HFF-Myc (cell line): ENCODE measurements at regions not wholly inside any gene's neighbourhood (a gene's known extent, or its start where the extent isn't known, plus 50 kb on each side); places are given as distances from the start of the nearest gene placed in this dataset.
"Not testable (repeated sequence)": the region's sequence is repeated elsewhere in the genome, so short reads cannot be mapped to it uniquely, and the experiment has no call there.

Source experiments
- DNase-seq: peaks from one replicate; pipeline ENCODE4 v3.0.0-alpha.2; 2011; ENCODE audit warnings: low read depth; ENCODE audit errors: extremely low read depth
- H3K4me3 ChIP-seq: replicated peaks from 2 replicates; pipeline ENCODE4 v1.5.1; 2011; ENCODE audit warnings: low read depth, mild to moderate bottlenecking, control low read depth, low read length
- TF ChIP-seq, protein P1 (sequence below): IDR thresholded peaks from 2 replicates; pipeline ENCODE4 v1.5.1; 2012; ENCODE audit warnings: mild to moderate bottlenecking, low read depth, low read length, control low read depth; ENCODE audit errors: missing control alignments

DNA sequence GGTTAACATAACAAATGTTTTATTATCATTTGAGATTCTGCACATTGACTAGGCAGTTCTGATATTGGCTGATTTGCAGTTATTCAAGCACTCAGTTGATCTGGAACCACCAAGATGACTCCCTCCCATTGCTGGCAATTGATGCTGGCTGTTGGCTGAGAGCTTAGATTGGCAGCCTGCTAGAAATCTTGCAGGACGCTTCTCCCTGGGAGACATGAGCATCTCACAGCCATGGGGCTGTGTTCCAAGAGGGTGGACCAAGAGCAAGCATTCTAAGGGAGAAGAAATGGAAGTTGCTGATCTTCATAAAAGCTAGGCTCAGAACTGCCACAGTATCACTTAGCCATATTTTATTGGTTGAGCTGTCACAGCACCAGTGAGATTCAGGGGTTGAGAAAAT lies 233.4 kb upstream of the ID4 start:
- H3K4me3 ChIP-seq: no peak overlapping the region
- no peak for DNase-seq
- TF ChIP-seq, protein P1, sequence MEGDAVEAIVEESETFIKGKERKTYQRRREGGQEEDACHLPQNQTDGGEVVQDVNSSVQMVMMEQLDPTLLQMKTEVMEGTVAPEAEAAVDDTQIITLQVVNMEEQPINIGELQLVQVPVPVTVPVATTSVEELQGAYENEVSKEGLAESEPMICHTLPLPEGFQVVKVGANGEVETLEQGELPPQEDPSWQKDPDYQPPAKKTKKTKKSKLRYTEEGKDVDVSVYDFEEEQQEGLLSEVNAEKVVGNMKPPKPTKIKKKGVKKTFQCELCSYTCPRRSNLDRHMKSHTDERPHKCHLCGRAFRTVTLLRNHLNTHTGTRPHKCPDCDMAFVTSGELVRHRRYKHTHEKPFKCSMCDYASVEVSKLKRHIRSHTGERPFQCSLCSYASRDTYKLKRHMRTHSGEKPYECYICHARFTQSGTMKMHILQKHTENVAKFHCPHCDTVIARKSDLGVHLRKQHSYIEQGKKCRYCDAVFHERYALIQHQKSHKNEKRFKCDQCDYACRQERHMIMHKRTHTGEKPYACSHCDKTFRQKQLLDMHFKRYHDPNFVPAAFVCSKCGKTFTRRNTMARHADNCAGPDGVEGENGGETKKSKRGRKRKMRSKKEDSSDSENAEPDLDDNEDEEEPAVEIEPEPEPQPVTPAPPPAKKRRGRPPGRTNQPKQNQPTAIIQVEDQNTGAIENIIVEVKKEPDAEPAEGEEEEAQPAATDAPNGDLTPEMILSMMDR: no peak

GRCh38 chr6:19605624-19606023 lies 231.5 kb upstream of the ID4 start:
- TF ChIP-seq, protein P1: no peak
- no peak for DNase-seq
- no peak overlapping the region for H3K4me3 ChIP-seq

DNA sequence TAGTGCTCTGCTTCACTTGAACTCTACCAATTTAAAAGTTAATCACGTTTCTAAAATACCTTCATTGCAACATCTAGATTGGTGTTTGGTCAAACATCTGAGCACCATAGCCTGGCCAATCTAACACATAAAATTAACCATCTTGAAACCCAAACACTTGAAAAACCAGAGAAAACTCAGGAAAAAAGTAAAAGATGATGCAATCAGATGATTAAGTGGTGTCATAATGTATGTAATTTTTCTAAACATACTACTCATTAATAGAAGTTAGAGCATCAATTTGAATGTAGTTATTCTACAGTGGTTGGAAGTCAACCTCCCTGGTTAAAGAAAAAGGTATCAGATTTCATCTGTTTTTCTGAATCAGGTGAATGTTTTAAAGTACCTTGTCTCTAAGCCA lies 228.6 kb upstream of the ID4 start:
- TF ChIP-seq, protein P1: no peak
- no peak overlapping the region for H3K4me3 ChIP-seq
- DNase-seq: no peak

- TF ChIP-seq, protein P1: no peak
Observed at GRCh38 chr6:19609972-19610641, 227.1 kb upstream of the ID4 start.

DNA sequence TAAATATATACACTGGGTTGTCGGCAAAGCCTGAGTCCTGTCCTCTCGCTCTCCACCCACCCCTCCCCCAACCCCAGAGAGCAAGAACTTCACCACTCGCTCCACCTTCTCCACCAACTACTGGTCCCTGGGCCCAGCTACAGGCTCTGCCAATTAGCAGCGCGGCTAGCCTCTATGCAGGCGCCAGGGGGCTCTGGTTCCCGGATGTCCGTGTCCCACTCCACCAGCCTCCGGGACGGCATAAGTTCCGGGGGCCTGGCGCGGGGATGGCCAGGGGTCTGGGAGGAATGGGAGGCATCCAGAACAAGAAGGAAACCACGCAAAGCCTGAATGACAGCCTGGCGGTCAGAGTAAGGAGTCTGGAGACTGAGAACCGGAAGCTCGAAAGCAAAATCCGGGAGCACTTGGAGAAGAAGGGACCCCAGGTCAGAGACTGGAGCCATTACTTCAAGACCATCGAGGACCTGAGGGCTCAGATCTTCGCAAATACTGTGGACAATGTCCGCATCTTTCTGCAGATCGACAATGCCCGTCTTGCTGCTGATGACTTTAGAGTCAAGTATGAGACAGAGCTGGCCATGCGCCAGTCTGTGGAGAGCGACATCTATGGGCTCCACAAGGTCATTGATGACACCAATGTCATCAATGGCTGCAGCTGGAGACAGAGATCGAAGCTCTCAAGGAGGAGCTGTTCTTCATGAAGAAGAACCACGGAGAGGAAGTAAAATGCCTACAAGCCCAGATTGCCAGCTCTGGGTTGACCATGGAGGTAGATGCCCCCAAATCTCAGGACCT lies 224.3 kb upstream of the ID4 start:
- not testable (repeated sequence) for DNase-seq, H3K4me3 ChIP-seq

More at GRCh38 chr6:19609972-19610641, 227.1 kb upstream of the ID4 start:
- no peak for DNase-seq
- no peak overlapping the region for H3K4me3 ChIP-seq

- no peak for DNase-seq
- TF ChIP-seq, protein P1: no peak
Observed at GRCh38 chr6:19613678-19614077, 223.5 kb upstream of the ID4 start.

DNA sequence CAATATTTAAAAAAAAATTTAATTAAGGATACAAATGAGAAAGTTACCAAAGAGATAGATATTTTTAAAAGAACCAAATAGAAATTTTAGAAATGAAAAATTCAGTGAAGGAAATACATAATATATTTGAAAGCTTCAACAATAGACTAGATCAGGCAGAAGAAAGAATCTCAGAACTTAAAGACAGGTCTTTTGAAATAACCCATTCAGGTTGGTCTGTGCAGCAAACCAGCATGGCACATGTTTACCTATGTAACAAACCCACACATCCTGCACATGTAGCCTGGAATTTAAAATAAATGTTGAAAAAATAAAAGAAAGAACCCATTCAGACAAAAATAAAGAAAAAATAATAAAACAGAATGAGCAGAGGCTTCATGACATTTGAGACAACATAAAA lies 221.1 kb upstream of the ID4 start:
- TF ChIP-seq, protein P1: no peak
- no peak for DNase-seq

More at GRCh38 chr6:19613678-19614077, 223.5 kb upstream of the ID4 start:
- no peak overlapping the region for H3K4me3 ChIP-seq

More for the DNA sequence above, 221.1 kb upstream of the ID4 start:
- no peak overlapping the region for H3K4me3 ChIP-seq
